Activated naive CD4-positive, alpha-beta T cell treated with anti-CD3 and anti-CD28 coated beads for 36 hours (primary cell): ENCODE measurements at regions not wholly inside any gene's neighbourhood (a gene's known extent, or its start where the extent isn't known, plus 50 kb on each side); places are given as distances from the start of the nearest gene placed in this dataset.
"Not testable (repeated sequence)": the region's sequence is repeated elsewhere in the genome, so short reads cannot be mapped to it uniquely, and the experiment has no call there.

Experiments
- CTCF ChIA-PET: fragments of 350-600 bp; sonication (Branson Sonifier 250); formaldehyde crosslinking; loops from one replicate; lab custom pipeline; 2021; ENCODE audit warnings: antibody characterized with exemption; lab: Charles Lee
- DNase-seq: peaks from one replicate; pipeline ENCODE4 v3.0.0-alpha.2; 2020
- H3K27ac Mint-ChIP-seq: one replicate; pipeline ENCODE4 v1.8.0; 2021; ENCODE audit warnings: mild to moderate bottlenecking, mixed read lengths
- H3K27me3 Mint-ChIP-seq: one replicate; pipeline ENCODE4 v1.8.0; 2021; ENCODE audit warnings: low read depth, mixed read lengths
- H3K36me3 Mint-ChIP-seq: one replicate; pipeline ENCODE4 v1.8.0; 2021; ENCODE audit warnings: low read depth, mixed read lengths
- H3K4me1 Mint-ChIP-seq: one replicate; pipeline ENCODE4 v1.8.0; 2021; ENCODE audit warnings: low read depth, mixed read lengths
- H3K4me3 Mint-ChIP-seq: one replicate; pipeline ENCODE4 v1.8.0; 2021; ENCODE audit warnings: mild to moderate bottlenecking, moderate library complexity, mixed read lengths
- H3K9me3 Mint-ChIP-seq: one replicate; pipeline ENCODE4 v1.8.0; 2021; ENCODE audit warnings: mixed read lengths
- intact Hi-C: fragments of 100-400 bp; cut with micrococcal nuclease; formaldehyde crosslinking; loops from one replicate; pipeline ENCODE4 v1.15.1; 2023

- H3K27ac Mint-ChIP-seq = no peak overlapping the region
- H3K27me3 Mint-ChIP-seq = peaks cover 8% of the 10 kb centered on the region
- no peak for DNase-seq
- no peak overlapping the region for H3K4me3 Mint-ChIP-seq
- H3K36me3 Mint-ChIP-seq = no peaks in the 10 kb centered on the region
- intact Hi-C loops = no loop called here
- H3K9me3 Mint-ChIP-seq = no peaks in the 10 kb centered on the region
- no peaks in the 10 kb centered on the region for H3K4me1 Mint-ChIP-seq
- CTCF ChIA-PET = no interaction called here
These were observed 125.1 kb downstream of the PRRX1 start for GRCh38 chr1:170789063-170789462.

GRCh38 chr1:170790175-170790574 is 126.2 kb downstream of the PRRX1 start:
- Mint-ChIP-seq H3K27ac (no peak overlapping the region), H3K4me3 (no peak overlapping the region)

GRCh38 chr1:170790651-170791071 is 126.7 kb downstream of the PRRX1 start:
- intact Hi-C loops = no loop called here
- Mint-ChIP-seq H3K4me3 (no peak overlapping the region), H3K4me1 (no peaks in the 10 kb centered on the region), H3K27ac (no peak overlapping the region), H3K9me3 (no peaks in the 10 kb centered on the region), H3K27me3 (peaks cover 8% of the 10 kb centered on the region), H3K36me3 (no peaks in the 10 kb centered on the region)
- DNase-seq = no peak
- CTCF ChIA-PET = no interaction called here

More at GRCh38 chr1:170790175-170790574, 126.2 kb downstream of the PRRX1 start:
- Mint-ChIP-seq H3K9me3 (no peaks in the 10 kb centered on the region), H3K27me3 (peaks cover 8% of the 10 kb centered on the region), H3K36me3 (no peaks in the 10 kb centered on the region), H3K4me1 (no peaks in the 10 kb centered on the region)
- intact Hi-C loops = no loop called here
- DNase-seq = no peak
- CTCF ChIA-PET = no interaction called here

GRCh38 chr1:170791941-170792340 is 128.0 kb downstream of the PRRX1 start:
- DNase-seq = no peak
- Mint-ChIP-seq H3K27me3 (peaks cover 4% of the 10 kb centered on the region), H3K27ac (no peak overlapping the region), H3K36me3 (no peaks in the 10 kb centered on the region), H3K4me3 (no peak overlapping the region), H3K4me1 (no peaks in the 10 kb centered on the region), H3K9me3 (no peaks in the 10 kb centered on the region)
- intact Hi-C loops = no loop called here
- CTCF ChIA-PET = no interaction called here

- no peaks in the 10 kb centered on the region for H3K4me1 Mint-ChIP-seq
- H3K4me3 Mint-ChIP-seq = no peak overlapping the region
- DNase-seq = no peak
- H3K27ac Mint-ChIP-seq = no peak overlapping the region
- H3K9me3 Mint-ChIP-seq = no peaks in the 10 kb centered on the region
- no peaks in the 10 kb centered on the region for H3K27me3 Mint-ChIP-seq
- intact Hi-C loops = no loop called here
- CTCF ChIA-PET = no interaction called here
- no peaks in the 10 kb centered on the region for H3K36me3 Mint-ChIP-seq
These were observed 135.1 kb upstream of the MROH9 start for GRCh38 chr1:170800265-170800664.

GRCh38 chr1:170800812-170801211 is 134.5 kb upstream of the MROH9 start:
- no peaks in the 10 kb centered on the region for H3K9me3 Mint-ChIP-seq
- no peaks in the 10 kb centered on the region for H3K36me3 Mint-ChIP-seq
- CTCF ChIA-PET = no interaction called here
- H3K27ac Mint-ChIP-seq = no peak overlapping the region
- intact Hi-C loops = no loop called here
- no peak overlapping the region for H3K4me3 Mint-ChIP-seq
- no peaks in the 10 kb centered on the region for H3K4me1 Mint-ChIP-seq
- DNase-seq = no peak
- H3K27me3 Mint-ChIP-seq = no peaks in the 10 kb centered on the region

GRCh38 chr1:170803711-170804110 is 131.6 kb upstream of the MROH9 start:
- Mint-ChIP-seq H3K9me3 (no peaks in the 10 kb centered on the region), H3K27ac (no peak overlapping the region), H3K27me3 (peaks cover 7% of the 10 kb centered on the region), H3K36me3 (no peaks in the 10 kb centered on the region), H3K4me1 (no peaks in the 10 kb centered on the region), H3K4me3 (no peak overlapping the region)
- CTCF ChIA-PET = no interaction called here
- intact Hi-C loops = no loop called here
- no peak for DNase-seq

- DNase-seq = no peak
- Mint-ChIP-seq H3K27me3 (peaks cover 10% of the 10 kb centered on the region), H3K4me1 (no peaks in the 10 kb centered on the region), H3K4me3 (no peak overlapping the region), H3K27ac (no peak overlapping the region), H3K9me3 (no peaks in the 10 kb centered on the region), H3K36me3 (no peaks in the 10 kb centered on the region)
- intact Hi-C loops = no loop called here
- CTCF ChIA-PET = no interaction called here
These were observed 130.9 kb upstream of the MROH9 start for GRCh38 chr1:170804419-170804818.

- Mint-ChIP-seq H3K36me3 (no peaks in the 10 kb centered on the region), H3K27ac (no peak overlapping the region), H3K27me3 (peaks cover 10% of the 10 kb centered on the region), H3K4me3 (no peak overlapping the region), H3K4me1 (no peaks in the 10 kb centered on the region), H3K9me3 (no peaks in the 10 kb centered on the region)
- no peak for DNase-seq
- CTCF ChIA-PET = no interaction called here
- intact Hi-C loops = no loop called here
These were observed 130.5 kb upstream of the MROH9 start for GRCh38 chr1:170804879-170805278.

GRCh38 chr1:170806961-170807360 is 128.4 kb upstream of the MROH9 start:
- Mint-ChIP-seq H3K9me3 (no peaks in the 10 kb centered on the region), H3K36me3 (no peaks in the 10 kb centered on the region), H3K4me3 (no peak overlapping the region), H3K27me3 (peaks cover 15% of the 10 kb centered on the region), H3K27ac (no peak overlapping the region), H3K4me1 (no peaks in the 10 kb centered on the region)
- CTCF ChIA-PET = no interaction called here
- intact Hi-C loops = no loop called here
- no peak for DNase-seq

GRCh38 chr1:170807432-170807831 is 127.9 kb upstream of the MROH9 start:
- no peaks in the 10 kb centered on the region for H3K4me1 Mint-ChIP-seq
- no peak overlapping the region for H3K27ac Mint-ChIP-seq
- no peaks in the 10 kb centered on the region for H3K9me3 Mint-ChIP-seq
- no peaks in the 10 kb centered on the region for H3K36me3 Mint-ChIP-seq
- H3K4me3 Mint-ChIP-seq = no peak overlapping the region
- DNase-seq = no peak
- CTCF ChIA-PET = no interaction called here
- intact Hi-C loops = no loop called here
- H3K27me3 Mint-ChIP-seq = peaks cover 15% of the 10 kb centered on the region

- Mint-ChIP-seq H3K36me3 (no peaks in the 10 kb centered on the region), H3K27ac (no peak overlapping the region), H3K9me3 (no peaks in the 10 kb centered on the region), H3K4me1 (no peaks in the 10 kb centered on the region), H3K4me3 (no peak overlapping the region), H3K27me3 (peaks cover 16% of the 10 kb centered on the region)
- intact Hi-C loops = no loop called here
- CTCF ChIA-PET = no interaction called here
- no peak for DNase-seq
These were observed 127.0 kb upstream of the MROH9 start for GRCh38 chr1:170808216-170808885.

- H3K4me3 Mint-ChIP-seq, DNase-seq, H3K36me3 Mint-ChIP-seq, H3K27ac Mint-ChIP-seq, H3K4me1 Mint-ChIP-seq, intact Hi-C loops: not testable (repeated sequence)
- Mint-ChIP-seq H3K9me3 (peaks cover 12% of the 10 kb centered on the region), H3K27me3 (peaks cover 16% of the 10 kb centered on the region)
- CTCF ChIA-PET = interaction anchor here (0.7 kb wide), 1 partner anchor 37 kb away, joined by 3 read pairs; no protein-coding TSS in a partner anchor
These were observed 124.3 kb upstream of the MROH9 start for GRCh38 chr1:170811013-170811412.
